MCF 10A (cell line): ENCODE measurements at regions not wholly inside any gene's neighbourhood (a gene's known extent, or its start where the extent isn't known, plus 50 kb on each side); places are given as distances from the start of the nearest gene placed in this dataset.
A peak's percentile ranks its signal among the peaks of the same experiment; 100 is the strongest.

Experiments
- BruUV-seq: library from RNA; stranded (reverse); fragments of 400-500 nt; replicated peaks from 2 replicates; lab custom pipeline; 2021; lab: Mats Ljungman, UMichigan
- CTCF ChIA-PET: fragments of 300-600 bp; sonication (Branson Sonifier 250); formaldehyde crosslinking; extraction: SDS; loops from one replicate; lab custom pipeline; 2021; ENCODE audit warnings: antibody characterized with exemption, inconsistent platforms; lab: Yijun Ruan, JAX
- POLR2A ChIA-PET: fragments of 300-600, 350-650 bp; sonication (Branson Sonifier 250); formaldehyde crosslinking; extraction: SDS; loops from one replicate; lab custom pipeline; 2020; ENCODE audit warnings: antibody characterized with exemption, inconsistent platforms; lab: Yijun Ruan, JAX
- DNase-seq: peaks from one replicate; pipeline ENCODE4 v3.0.0-alpha.2; 2018; ENCODE audit not compliant: unreplicated experiment
- H3K27ac Mint-ChIP-seq: one replicate; pipeline ENCODE4 v1.8.0; 2022; ENCODE audit warnings: mild to moderate bottlenecking, low read depth, mixed read lengths; ENCODE audit not compliant: unreplicated experiment
- H3K27me3 Mint-ChIP-seq: one replicate; pipeline ENCODE4 v1.8.0; 2022; ENCODE audit warnings: mixed read lengths; ENCODE audit not compliant: insufficient read depth, unreplicated experiment
- H3K36me3 Mint-ChIP-seq: one replicate; pipeline ENCODE4 v1.8.0; 2022; ENCODE audit warnings: mild to moderate bottlenecking, moderate library complexity, mixed read lengths; ENCODE audit not compliant: insufficient read depth, unreplicated experiment
- H3K4me1 Mint-ChIP-seq: one replicate; pipeline ENCODE4 v1.8.0; 2022; ENCODE audit warnings: mixed read lengths; ENCODE audit not compliant: insufficient read depth, unreplicated experiment
- H3K4me3 Mint-ChIP-seq: one replicate; pipeline ENCODE4 v1.8.0; 2022; ENCODE audit warnings: mild to moderate bottlenecking, moderate library complexity, mixed read lengths; ENCODE audit not compliant: unreplicated experiment
- H3K9me3 Mint-ChIP-seq: one replicate; pipeline ENCODE4 v1.8.0; 2022; ENCODE audit warnings: mixed read lengths; ENCODE audit not compliant: unreplicated experiment
- intact Hi-C: fragments of 100-400 bp; cut with micrococcal nuclease; formaldehyde crosslinking; loops from 2 replicates; pipeline ENCODE4 v1.14.1; 2022
- TF ChIP-seq, protein P1 (sequence below): fragments of 200-600 bp; IDR thresholded peaks from one replicate; pipeline ENCODE4 v1.8.0; 2022; ENCODE audit warnings: antibody characterized with exemption, mild to moderate bottlenecking; ENCODE audit not compliant: unreplicated experiment

DNA sequence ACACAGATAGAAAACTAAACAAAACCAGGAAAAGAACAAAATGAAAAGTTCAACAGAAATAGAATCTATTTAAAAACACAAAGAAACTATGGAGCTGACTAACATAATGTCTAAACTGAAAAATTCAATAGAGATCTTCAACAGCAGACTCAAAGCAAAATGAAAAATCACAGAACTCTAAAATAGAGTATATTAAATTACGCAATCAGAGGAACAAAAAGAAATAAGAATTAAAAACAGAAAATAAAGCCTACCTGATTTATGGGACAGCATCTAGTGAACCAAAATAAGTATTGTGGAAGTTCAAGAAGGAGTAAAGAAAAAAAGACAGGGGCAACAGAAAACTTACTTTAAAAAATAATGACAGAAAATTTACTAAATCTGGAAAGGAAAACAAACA lies 152.1 kb upstream of the GALNT5 start:
- Mint-ChIP-seq H3K36me3 (no peaks in the 10 kb centered on the region), H3K4me1 (peaks cover 8% of the 10 kb centered on the region), H3K9me3 (peaks cover 8% of the 10 kb centered on the region), H3K4me3 (no peak overlapping the region), H3K27ac (no peak overlapping the region), H3K27me3 (no peaks in the 10 kb centered on the region)
- TF ChIP-seq, protein P1, sequence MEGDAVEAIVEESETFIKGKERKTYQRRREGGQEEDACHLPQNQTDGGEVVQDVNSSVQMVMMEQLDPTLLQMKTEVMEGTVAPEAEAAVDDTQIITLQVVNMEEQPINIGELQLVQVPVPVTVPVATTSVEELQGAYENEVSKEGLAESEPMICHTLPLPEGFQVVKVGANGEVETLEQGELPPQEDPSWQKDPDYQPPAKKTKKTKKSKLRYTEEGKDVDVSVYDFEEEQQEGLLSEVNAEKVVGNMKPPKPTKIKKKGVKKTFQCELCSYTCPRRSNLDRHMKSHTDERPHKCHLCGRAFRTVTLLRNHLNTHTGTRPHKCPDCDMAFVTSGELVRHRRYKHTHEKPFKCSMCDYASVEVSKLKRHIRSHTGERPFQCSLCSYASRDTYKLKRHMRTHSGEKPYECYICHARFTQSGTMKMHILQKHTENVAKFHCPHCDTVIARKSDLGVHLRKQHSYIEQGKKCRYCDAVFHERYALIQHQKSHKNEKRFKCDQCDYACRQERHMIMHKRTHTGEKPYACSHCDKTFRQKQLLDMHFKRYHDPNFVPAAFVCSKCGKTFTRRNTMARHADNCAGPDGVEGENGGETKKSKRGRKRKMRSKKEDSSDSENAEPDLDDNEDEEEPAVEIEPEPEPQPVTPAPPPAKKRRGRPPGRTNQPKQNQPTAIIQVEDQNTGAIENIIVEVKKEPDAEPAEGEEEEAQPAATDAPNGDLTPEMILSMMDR, result no peak
- BruUV-seq, result no TSS peak
- POLR2A ChIA-PET, result no interaction called here
- CTCF ChIA-PET, result interaction anchor here (0.6 to 0.7 kb wide), 2 partner anchors 35 to 770 kb away, joined by 3 to 4 read pairs; no protein-coding TSS in a partner anchor
- intact Hi-C loops, result no loop called here
- DNase-seq, result no peak

DNA sequence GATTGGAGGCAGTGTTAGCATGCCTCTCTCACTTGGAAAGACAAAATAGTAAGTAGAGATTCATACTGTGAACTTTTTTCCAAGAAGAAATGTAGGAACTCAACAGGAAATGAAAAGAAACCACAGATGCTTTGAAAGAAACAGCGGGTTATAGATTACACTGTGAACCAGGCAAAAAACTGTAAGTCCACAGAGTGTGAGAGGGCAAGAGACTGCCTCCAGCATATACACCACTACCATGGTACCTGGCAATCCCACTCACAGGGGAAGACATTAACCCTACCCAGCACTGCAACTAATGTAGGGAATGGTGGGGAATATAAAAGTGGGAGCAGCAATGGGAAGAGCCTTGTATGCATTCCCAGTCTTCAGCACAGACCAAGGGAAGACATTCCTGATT lies 150.6 kb upstream of the GALNT5 start:
- no peak for DNase-seq
- TF ChIP-seq, protein P1, result no peak
- CTCF ChIA-PET, result interaction anchor here (0.6 to 1.3 kb wide), 2 partner anchors 37 to 1731 kb away, joined by 3 to 5 read pairs; no protein-coding TSS in a partner anchor
- Mint-ChIP-seq H3K4me1 (peaks cover 8% of the 10 kb centered on the region), H3K27me3 (no peaks in the 10 kb centered on the region), H3K36me3 (no peaks in the 10 kb centered on the region), H3K27ac (no peak overlapping the region), H3K4me3 (no peak overlapping the region), H3K9me3 (peaks cover 3% of the 10 kb centered on the region)
- no TSS peak for BruUV-seq
- POLR2A ChIA-PET, result no interaction called here
- intact Hi-C loops, result no loop called here

DNA sequence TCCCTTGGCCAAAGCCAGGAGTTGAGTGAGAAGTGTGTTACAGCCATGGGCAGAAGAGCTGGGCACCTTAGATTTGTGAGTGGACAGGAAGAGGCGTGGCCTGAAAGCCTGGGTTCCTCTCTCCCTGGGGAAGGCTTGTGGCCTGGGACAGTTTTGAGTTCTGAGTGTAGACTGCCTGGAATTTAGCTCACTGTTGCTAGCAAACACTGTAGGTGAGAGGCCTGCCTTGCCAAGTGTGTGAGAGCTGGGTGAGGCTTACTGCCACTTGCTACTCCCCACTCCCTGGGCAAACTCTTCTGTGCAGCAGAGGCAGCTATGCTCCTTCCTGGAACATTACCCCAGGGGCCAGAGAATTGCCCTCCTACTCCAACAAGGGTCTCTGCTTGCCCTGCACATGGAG lies 150.0 kb upstream of the GALNT5 start:
- CTCF ChIA-PET, result interaction anchor here (0.6 to 1.3 kb wide), 2 partner anchors 37 to 1732 kb away, joined by 3 to 5 read pairs; no protein-coding TSS in a partner anchor
- TF ChIP-seq, protein P1, result no peak
- no peaks in the 10 kb centered on the region for H3K27me3 Mint-ChIP-seq
- H3K36me3 Mint-ChIP-seq, result no peaks in the 10 kb centered on the region
- H3K4me1 Mint-ChIP-seq, result peaks cover 8% of the 10 kb centered on the region
- peak; percentile 4 for DNase-seq
- POLR2A ChIA-PET, result no interaction called here
- no peaks in the 10 kb centered on the region for H3K9me3 Mint-ChIP-seq
- no peak overlapping the region for H3K27ac Mint-ChIP-seq
- no TSS peak for BruUV-seq
- intact Hi-C loops, result no loop called here
- no peak overlapping the region for H3K4me3 Mint-ChIP-seq

DNA sequence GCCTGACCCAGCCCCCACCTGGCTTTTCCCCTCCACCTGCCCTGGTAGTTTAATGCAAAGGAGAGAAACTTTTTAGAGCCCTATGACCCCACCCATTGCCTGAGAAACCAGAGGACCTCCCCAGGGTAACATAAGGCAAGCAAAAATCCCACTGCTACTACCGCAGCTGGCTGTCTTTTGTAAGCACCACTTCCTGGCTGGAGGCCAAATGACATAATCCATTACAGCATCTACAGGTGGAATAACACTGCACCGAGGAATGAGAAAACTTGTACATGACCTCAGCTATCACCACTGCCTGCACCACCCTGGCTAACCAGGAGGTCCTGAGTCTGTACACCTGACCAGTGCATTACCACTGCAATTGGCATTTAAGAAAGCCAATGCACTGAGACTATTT lies 149.6 kb upstream of the GALNT5 start:
- H3K4me3 Mint-ChIP-seq, result no peak overlapping the region
- BruUV-seq, result no TSS peak
- H3K9me3 Mint-ChIP-seq, result no peaks in the 10 kb centered on the region
- CTCF ChIA-PET, result interaction anchor here (1.0 to 1.3 kb wide), 2 partner anchors 36 to 195 kb away, joined by 3 read pairs; no protein-coding TSS in a partner anchor
- intact Hi-C loops, result no loop called here
- no peaks in the 10 kb centered on the region for H3K36me3 Mint-ChIP-seq
- H3K27ac Mint-ChIP-seq, result no peak overlapping the region
- peaks cover 8% of the 10 kb centered on the region for H3K4me1 Mint-ChIP-seq
- no peaks in the 10 kb centered on the region for H3K27me3 Mint-ChIP-seq
- POLR2A ChIA-PET, result no interaction called here
- TF ChIP-seq, protein P1, result no peak
- peak; percentile 88 for DNase-seq
